ENCODE measurements at regions not wholly inside any gene's neighbourhood (a gene's known extent, or its start where the extent isn't known, plus 50 kb on each side); places are given as distances from the start of the nearest gene placed in this dataset.

- 0 out of 2 replicates have a peak, but pooled peaks cover 5% of the 10 kb centered on the region for H3F3A ChIP-seq (ENCODE audit: insufficient read depth)
- no peaks in the 10 kb centered on the region for H3K79me2 ChIP-seq (ENCODE audit: insufficient read depth)
- no peak overlapping the region for H3K9ac ChIP-seq
- H3K36me3 ChIP-seq (ENCODE audit: low read depth): no peaks in the 10 kb centered on the region
- H3K4me1 ChIP-seq (ENCODE audit: insufficient read depth): peaks cover 8% of the 10 kb centered on the region
- in situ Hi-C loops (cut with MboI): no loop called here
- H2AFZ ChIP-seq: no peak overlapping the region
- no peak overlapping the region for H3K4me3 ChIP-seq
- H3K4me2 ChIP-seq (ENCODE audit: unreplicated experiment): no peak overlapping the region
- no peak for DNase-seq
- no peaks in the 10 kb centered on the region for H4K20me1 ChIP-seq (ENCODE audit: insufficient read depth)
- WGBS, 2 experiments (ENCODE audit: low coverage in 1 of 2, low lambda C conversion rate in 2 of 2, missing lambda C conversion rate in 2 of 2): 67 to 73% methylated on average over 3 of the region's 3 CpGs
- peaks cover 2% of the 10 kb centered on the region for H3K9me3 ChIP-seq (ENCODE audit: low read depth)
- no peaks in the 10 kb centered on the region for H3K27me3 ChIP-seq (replicated peaks; ENCODE audit: insufficient read depth)
- H3K27ac ChIP-seq: no peak overlapping the region
- TF ChIP-seq EZH2 (IDR thresholded peaks at IDR 0.05; ENCODE audit: insufficient read depth, poor library complexity, severe bottlenecking): no peak
- TF ChIP-seq EZH2phosphoT487 (IDR thresholded peaks at IDR 0.05; ENCODE audit: insufficient read depth, low read depth): no peak
- H3K9me2 ChIP-seq (ENCODE audit: insufficient read depth): no peaks in the 10 kb centered on the region
These were observed 215.2 kb upstream of the TFPI start for GRCh38 chr2:187769437-187769836.

DNA sequence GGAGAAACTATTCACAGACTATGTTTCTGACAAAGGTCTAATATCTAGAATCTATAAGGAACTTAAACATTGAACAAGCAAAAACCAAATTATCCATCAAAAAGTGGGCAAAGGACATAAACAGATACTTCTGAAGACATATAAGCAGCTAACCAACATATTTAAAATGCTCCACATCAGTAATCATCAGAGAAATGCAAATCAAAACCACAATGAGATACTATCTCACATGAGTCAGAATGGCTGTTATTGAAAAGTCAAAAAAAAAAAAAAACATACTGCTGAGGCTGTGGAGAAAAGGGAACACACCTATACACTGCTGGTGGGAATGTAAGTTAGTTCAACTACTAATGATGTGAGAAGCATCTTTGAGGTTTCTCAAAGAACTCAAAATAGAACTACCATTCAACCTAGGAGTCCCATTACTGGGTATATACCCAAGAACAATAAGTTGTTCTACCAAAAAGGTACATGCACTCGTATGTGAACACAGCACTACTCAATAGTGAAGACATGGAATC is 220.4 kb upstream of the TFPI start:
- H3K27ac ChIP-seq: no peak overlapping the region
- H3K79me2 ChIP-seq (ENCODE audit: insufficient read depth): no peaks in the 10 kb centered on the region
- peak; percentile 64 for DNase-seq
- H3K4me3 ChIP-seq: no peak overlapping the region
- TF ChIP-seq EZH2 (IDR thresholded peaks at IDR 0.05; ENCODE audit: insufficient read depth, poor library complexity, severe bottlenecking): no peak
- TF ChIP-seq EZH2phosphoT487 (IDR thresholded peaks at IDR 0.05; ENCODE audit: insufficient read depth, low read depth): 0 out of 2 replicates have a peak, but pooled peaks have one; percentile 26
- no peak overlapping the region for H2AFZ ChIP-seq
- whole genome bisulfite sequencing, 2 experiments (ENCODE audit: low coverage in 1 of 2, low lambda C conversion rate in 2 of 2, missing lambda C conversion rate in 2 of 2): 90 to 96% methylated on average over 1 of the region's 1 CpG
- no peak overlapping the region for H3K9ac ChIP-seq
- no peaks in the 10 kb centered on the region for H3K9me3 ChIP-seq (ENCODE audit: low read depth)
- 0 out of 2 replicates have a peak, but pooled peaks cover 5% of the 10 kb centered on the region for H3F3A ChIP-seq (ENCODE audit: insufficient read depth)
- peak overlapping the region; percentile 50 for H3K4me2 ChIP-seq (ENCODE audit: unreplicated experiment)
- no peaks in the 10 kb centered on the region for H3K9me2 ChIP-seq (ENCODE audit: insufficient read depth)
- no peaks in the 10 kb centered on the region for H3K27me3 ChIP-seq (replicated peaks; ENCODE audit: insufficient read depth)
- no peaks in the 10 kb centered on the region for H4K20me1 ChIP-seq (ENCODE audit: insufficient read depth)
- H3K36me3 ChIP-seq (ENCODE audit: low read depth): no peaks in the 10 kb centered on the region
- peaks cover 12% of the 10 kb centered on the region for H3K4me1 ChIP-seq (ENCODE audit: insufficient read depth)
- in situ Hi-C loops (cut with MboI): no loop called here

GRCh38 chr2:187775196-187775595 is 221.0 kb upstream of the TFPI start:
- in situ Hi-C loops (cut with MboI): no loop called here
- Histone ChIP-seq H4K20me1 (ENCODE audit: insufficient read depth) (no peaks in the 10 kb centered on the region), H3K9me2 (ENCODE audit: insufficient read depth) (no peaks in the 10 kb centered on the region), H3K9me3 (ENCODE audit: low read depth) (no peaks in the 10 kb centered on the region), H3F3A (ENCODE audit: insufficient read depth) (0 out of 2 replicates have a peak, but pooled peaks cover 5% of the 10 kb centered on the region), H3K4me2 (ENCODE audit: unreplicated experiment) (no peak overlapping the region), H2AFZ (no peak overlapping the region), H3K36me3 (ENCODE audit: low read depth) (no peaks in the 10 kb centered on the region), H3K4me1 (ENCODE audit: insufficient read depth) (peaks cover 12% of the 10 kb centered on the region), H3K27me3 (replicated peaks; ENCODE audit: insufficient read depth) (no peaks in the 10 kb centered on the region), H3K79me2 (ENCODE audit: insufficient read depth) (no peaks in the 10 kb centered on the region), H3K9ac (no peak overlapping the region), H3K4me3 (no peak overlapping the region), H3K27ac (no peak overlapping the region)
- WGBS, 2 experiments (ENCODE audit: low coverage in 1 of 2, low lambda C conversion rate in 2 of 2, missing lambda C conversion rate in 2 of 2): 53 to 61% methylated on average over 2 of the region's 2 CpGs
- TF ChIP-seq EZH2 (IDR thresholded peaks at IDR 0.05; ENCODE audit: insufficient read depth, poor library complexity, severe bottlenecking) (no peak), EZH2phosphoT487 (IDR thresholded peaks at IDR 0.05; ENCODE audit: insufficient read depth, low read depth) (no peak)
- DNase-seq: no peak

DNA sequence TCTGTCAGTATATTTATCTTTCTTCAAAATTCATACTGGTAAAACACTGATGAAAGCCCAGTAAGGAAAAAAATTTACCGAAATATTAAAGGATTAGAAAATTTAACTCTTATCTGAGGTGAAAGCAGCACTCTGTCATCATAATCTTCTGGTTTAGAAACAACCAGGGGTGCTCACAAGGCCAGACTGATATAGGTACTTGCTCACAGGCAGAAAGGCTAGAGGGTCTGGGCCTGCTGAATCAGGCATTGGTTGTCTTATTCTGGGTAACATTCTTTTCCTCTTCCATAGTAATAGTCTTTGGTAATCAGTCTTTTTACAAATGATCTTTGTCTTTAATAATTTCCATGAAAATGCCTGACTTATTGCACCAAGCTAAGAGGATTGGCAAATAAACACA is 221.4 kb upstream of the TFPI start:
- Histone ChIP-seq H3K9ac (no peak overlapping the region), H3K4me2 (ENCODE audit: unreplicated experiment) (no peak overlapping the region), H2AFZ (no peak overlapping the region), H3K27ac (no peak overlapping the region), H3K9me2 (ENCODE audit: insufficient read depth) (no peaks in the 10 kb centered on the region), H3K36me3 (ENCODE audit: low read depth) (no peaks in the 10 kb centered on the region), H3K4me1 (ENCODE audit: insufficient read depth) (peaks cover 12% of the 10 kb centered on the region), H3K27me3 (replicated peaks; ENCODE audit: insufficient read depth) (no peaks in the 10 kb centered on the region), H3K4me3 (no peak overlapping the region), H3K79me2 (ENCODE audit: insufficient read depth) (no peaks in the 10 kb centered on the region), H3F3A (ENCODE audit: insufficient read depth) (0 out of 2 replicates have a peak, but pooled peaks cover 5% of the 10 kb centered on the region), H3K9me3 (ENCODE audit: low read depth) (no peaks in the 10 kb centered on the region), H4K20me1 (ENCODE audit: insufficient read depth) (no peaks in the 10 kb centered on the region)
- TF ChIP-seq EZH2 (IDR thresholded peaks at IDR 0.05; ENCODE audit: insufficient read depth, poor library complexity, severe bottlenecking): no peak
- no peak for TF ChIP-seq EZH2phosphoT487 (IDR thresholded peaks at IDR 0.05; ENCODE audit: insufficient read depth, low read depth)
- WGBS, 2 experiments (ENCODE audit: low coverage in 1 of 2, low lambda C conversion rate in 2 of 2, missing lambda C conversion rate in 2 of 2): 56 to 69% methylated on average over 1 of the region's 1 CpG
- in situ Hi-C loops (cut with MboI): no loop called here
- peak; percentile 6 for DNase-seq

DNA sequence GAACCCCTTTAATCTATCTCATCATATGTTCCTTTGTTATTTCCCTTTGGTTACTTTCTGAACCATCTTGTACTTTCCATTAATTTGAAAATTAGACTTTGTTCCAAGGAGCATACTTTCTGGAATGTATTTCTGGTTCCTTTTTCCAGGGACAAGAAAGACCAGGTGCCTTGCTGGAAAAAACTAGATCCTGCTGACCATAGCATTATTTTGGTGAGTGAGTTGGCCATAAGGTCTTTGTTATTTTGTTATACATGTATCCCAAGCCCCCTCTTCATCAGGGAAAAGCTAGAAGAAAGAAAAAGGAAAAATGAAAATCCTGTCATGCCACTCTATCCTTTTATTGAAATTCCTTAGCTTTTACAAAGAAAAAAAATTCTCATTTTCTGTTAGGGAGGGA is 228.1 kb upstream of the TFPI start:
- Histone ChIP-seq H3K36me3 (ENCODE audit: low read depth) (no peaks in the 10 kb centered on the region), H3K9me3 (ENCODE audit: low read depth) (no peaks in the 10 kb centered on the region), H3F3A (ENCODE audit: insufficient read depth) (no peaks in the 10 kb centered on the region), H3K9ac (no peak overlapping the region), H3K27me3 (replicated peaks; ENCODE audit: insufficient read depth) (no peaks in the 10 kb centered on the region), H3K27ac (no peak overlapping the region), H3K4me1 (ENCODE audit: insufficient read depth) (no peaks in the 10 kb centered on the region), H3K9me2 (ENCODE audit: insufficient read depth) (no peaks in the 10 kb centered on the region), H3K4me2 (ENCODE audit: unreplicated experiment) (no peak overlapping the region), H2AFZ (no peak overlapping the region), H3K79me2 (ENCODE audit: insufficient read depth) (no peaks in the 10 kb centered on the region), H4K20me1 (ENCODE audit: insufficient read depth) (no peaks in the 10 kb centered on the region), H3K4me3 (no peak overlapping the region)
- TF ChIP-seq EZH2 (IDR thresholded peaks at IDR 0.05; ENCODE audit: insufficient read depth, poor library complexity, severe bottlenecking) (no peak), EZH2phosphoT487 (IDR thresholded peaks at IDR 0.05; ENCODE audit: insufficient read depth, low read depth) (no peak)
- in situ Hi-C loops (cut with MboI): no loop called here
- DNase-seq: no peak

All from GM23248 (cell line).